Activated CD8-positive, alpha-beta T cell treated with anti-CD3 and anti-CD28 coated beads for 36 hours (primary cell): ENCODE measurements at regions not wholly inside any gene's neighbourhood (a gene's known extent, or its start where the extent isn't known, plus 50 kb on each side); places are given as distances from the start of the nearest gene placed in this dataset.

Source experiments
- ATAC-seq: fragments of 200-7000 bp; cut with Tn5 transposase; one replicate; pipeline ENCODE4 v1.10.0; 2021; ENCODE audit warnings: mild to moderate bottlenecking, moderate library complexity
- CTCF ChIA-PET: fragments of 350-600 bp; sonication (Branson Sonifier 250); formaldehyde crosslinking; loops from one replicate; lab custom pipeline; 2021; ENCODE audit warnings: antibody characterized with exemption; lab: Charles Lee
- POLR2A ChIA-PET: fragments of 350-600 bp; sonication (Branson Sonifier 250); formaldehyde crosslinking; loops from one replicate; lab custom pipeline; 2021; ENCODE audit warnings: antibody characterized with exemption; lab: Charles Lee
- DNase-seq: peaks from one replicate; pipeline ENCODE4 v3.0.0-alpha.2; 2020
- H3K27ac Mint-ChIP-seq: one replicate; pipeline ENCODE4 v1.8.0; 2021; ENCODE audit warnings: mild to moderate bottlenecking, mixed read lengths
- H3K27me3 Mint-ChIP-seq: one replicate; pipeline ENCODE4 v1.8.0; 2021; ENCODE audit warnings: mixed read lengths
- H3K36me3 Mint-ChIP-seq: one replicate; pipeline ENCODE4 v1.8.0; 2021; ENCODE audit warnings: low read depth, mixed read lengths
- H3K4me1 Mint-ChIP-seq: one replicate; pipeline ENCODE4 v1.8.0; 2021; ENCODE audit warnings: low read depth, mixed read lengths
- H3K4me3 Mint-ChIP-seq: one replicate; pipeline ENCODE4 v1.8.0; 2021; ENCODE audit warnings: mild to moderate bottlenecking, moderate library complexity, mixed read lengths
- H3K9me3 Mint-ChIP-seq: one replicate; pipeline ENCODE4 v1.8.0; 2021; ENCODE audit warnings: mixed read lengths
- intact Hi-C: fragments of 100-400 bp; cut with micrococcal nuclease; formaldehyde crosslinking; loops from one replicate; pipeline ENCODE4 v1.10.0; 2022
- TF ChIP-seq, protein P1 (sequence below): fragments of 200-600 bp; IDR thresholded peaks from one replicate; pipeline ENCODE4 v1.8.0; 2022; ENCODE audit warnings: antibody characterized with exemption, mild to moderate bottlenecking

DNA sequence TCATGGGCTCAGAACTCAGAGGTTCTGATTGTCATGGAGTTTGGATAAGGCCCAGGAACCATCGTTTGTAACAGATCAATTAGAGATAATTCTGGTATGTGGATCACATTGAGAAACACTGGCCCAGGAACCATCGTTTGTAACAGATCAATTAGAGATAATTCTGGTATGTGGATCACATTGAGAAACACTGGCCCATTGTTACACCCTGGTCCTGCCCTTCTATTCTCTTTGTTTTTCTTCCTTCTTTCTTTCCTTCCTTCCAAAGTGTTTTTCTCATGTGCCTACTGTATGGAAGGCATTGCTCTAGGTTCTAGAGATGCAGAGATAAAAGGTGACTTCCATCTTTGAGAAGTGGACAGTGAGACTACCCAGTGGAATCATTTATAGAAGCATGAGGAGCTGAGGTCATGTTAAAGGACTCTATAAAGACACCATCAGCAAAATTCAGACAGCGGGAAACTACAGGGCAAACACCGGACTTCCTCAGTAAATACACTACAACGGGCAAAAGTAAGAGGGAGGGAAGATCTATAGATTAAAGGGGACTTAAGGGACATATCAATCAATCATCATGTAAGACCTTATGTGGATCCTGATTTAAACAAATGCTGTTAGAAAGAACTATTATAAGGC lies 153.8 kb downstream of the UNC5CL start:
- CTCF ChIA-PET: no interaction called here
- peaks cover 9% of the 10 kb centered on the region for H3K27me3 Mint-ChIP-seq
- POLR2A ChIA-PET: no interaction called here
- H3K9me3 Mint-ChIP-seq: no peaks in the 10 kb centered on the region
- DNase-seq (no peak), ATAC-seq (no peak)
- no peak overlapping the region for H3K4me3 Mint-ChIP-seq
- H3K27ac Mint-ChIP-seq: no peak overlapping the region
- H3K4me1 Mint-ChIP-seq: peaks cover 4% of the 10 kb centered on the region
- no peaks in the 10 kb centered on the region for H3K36me3 Mint-ChIP-seq
- intact Hi-C loops: no loop called here
- TF ChIP-seq, protein P1, sequence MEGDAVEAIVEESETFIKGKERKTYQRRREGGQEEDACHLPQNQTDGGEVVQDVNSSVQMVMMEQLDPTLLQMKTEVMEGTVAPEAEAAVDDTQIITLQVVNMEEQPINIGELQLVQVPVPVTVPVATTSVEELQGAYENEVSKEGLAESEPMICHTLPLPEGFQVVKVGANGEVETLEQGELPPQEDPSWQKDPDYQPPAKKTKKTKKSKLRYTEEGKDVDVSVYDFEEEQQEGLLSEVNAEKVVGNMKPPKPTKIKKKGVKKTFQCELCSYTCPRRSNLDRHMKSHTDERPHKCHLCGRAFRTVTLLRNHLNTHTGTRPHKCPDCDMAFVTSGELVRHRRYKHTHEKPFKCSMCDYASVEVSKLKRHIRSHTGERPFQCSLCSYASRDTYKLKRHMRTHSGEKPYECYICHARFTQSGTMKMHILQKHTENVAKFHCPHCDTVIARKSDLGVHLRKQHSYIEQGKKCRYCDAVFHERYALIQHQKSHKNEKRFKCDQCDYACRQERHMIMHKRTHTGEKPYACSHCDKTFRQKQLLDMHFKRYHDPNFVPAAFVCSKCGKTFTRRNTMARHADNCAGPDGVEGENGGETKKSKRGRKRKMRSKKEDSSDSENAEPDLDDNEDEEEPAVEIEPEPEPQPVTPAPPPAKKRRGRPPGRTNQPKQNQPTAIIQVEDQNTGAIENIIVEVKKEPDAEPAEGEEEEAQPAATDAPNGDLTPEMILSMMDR: no peak

DNA sequence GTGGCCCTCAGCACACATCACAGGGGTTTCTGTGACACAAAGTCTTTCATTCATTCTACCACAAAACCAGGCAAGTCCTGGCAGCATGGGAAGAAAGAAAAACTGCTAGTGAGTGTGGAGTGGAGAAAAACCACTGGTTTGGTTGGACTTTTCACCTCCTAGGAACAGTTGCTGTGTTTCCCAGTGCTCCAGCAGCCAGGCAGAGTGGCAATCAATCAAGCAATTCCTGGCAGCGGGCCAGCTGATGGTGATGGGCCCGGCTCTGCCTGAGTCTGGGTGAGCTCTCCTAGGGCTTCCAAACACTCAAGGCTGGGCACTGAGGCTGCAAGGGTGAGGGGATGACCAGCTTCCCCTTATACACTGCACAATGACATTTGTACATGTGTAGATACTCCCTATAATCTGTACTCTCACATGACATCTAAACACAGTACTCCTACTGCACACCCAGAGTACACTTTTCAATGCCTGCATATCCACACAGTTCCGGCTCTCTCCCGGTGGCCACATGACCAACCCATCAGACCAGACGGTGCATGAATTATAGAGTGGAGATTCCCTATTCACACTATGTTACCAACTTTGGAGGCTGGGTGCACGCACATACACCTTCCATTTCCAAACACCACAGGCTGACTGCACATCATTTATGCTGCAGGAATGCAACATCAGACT lies 156.6 kb downstream of the UNC5CL start:
- no peak for ATAC-seq
- intact Hi-C loops: no loop called here
- peaks cover 4% of the 10 kb centered on the region for H3K9me3 Mint-ChIP-seq
- POLR2A ChIA-PET: no interaction called here
- CTCF ChIA-PET: interaction anchor here (1.0 kb wide), 1 partner anchor 554 kb away, joined by 4 read pairs; no protein-coding TSS in a partner anchor
- no peak overlapping the region for H3K4me3 Mint-ChIP-seq
- H3K4me1 Mint-ChIP-seq: peaks cover 8% of the 10 kb centered on the region
- no peaks in the 10 kb centered on the region for H3K36me3 Mint-ChIP-seq
- no peak overlapping the region for H3K27ac Mint-ChIP-seq
- no peak for DNase-seq
- peaks cover 16% of the 10 kb centered on the region for H3K27me3 Mint-ChIP-seq
- TF ChIP-seq, protein P1: no peak

DNA sequence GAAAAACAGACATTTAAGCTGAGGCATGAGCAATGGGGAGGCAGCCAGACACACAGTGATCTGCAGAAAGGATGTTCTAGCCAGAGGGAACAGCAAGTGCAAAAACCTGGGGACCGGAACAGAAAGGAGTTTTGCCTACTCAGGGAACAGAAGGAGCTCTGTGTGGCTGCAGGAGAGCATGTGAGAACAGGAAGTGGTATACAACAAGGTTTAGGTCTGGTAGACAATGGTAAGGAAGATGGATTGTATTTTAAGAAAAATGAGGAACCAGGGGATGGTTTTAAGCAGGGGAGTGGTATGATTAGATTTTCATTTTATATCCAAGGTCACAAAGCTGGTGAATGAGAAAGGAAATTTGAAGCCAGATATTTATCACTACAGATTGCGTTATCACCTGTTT lies 157.5 kb downstream of the UNC5CL start:
- ATAC-seq: no peak
- ChIA-PET POLR2A (interaction anchor here (0.6 kb wide), 1 partner anchor 15 kb away, joined by 4 read pairs; no protein-coding TSS in a partner anchor), CTCF (interaction anchor here (1.0 kb wide), 1 partner anchor 553 kb away, joined by 4 read pairs; no protein-coding TSS in a partner anchor)
- peaks cover 11% of the 10 kb centered on the region for H3K4me1 Mint-ChIP-seq
- H3K27me3 Mint-ChIP-seq: peaks cover 18% of the 10 kb centered on the region
- H3K27ac Mint-ChIP-seq: no peak overlapping the region
- H3K4me3 Mint-ChIP-seq: no peak overlapping the region
- intact Hi-C loops: no loop called here
- no peaks in the 10 kb centered on the region for H3K36me3 Mint-ChIP-seq
- DNase-seq: no peak
- TF ChIP-seq, protein P1: no peak
- peaks cover 4% of the 10 kb centered on the region for H3K9me3 Mint-ChIP-seq

DNA sequence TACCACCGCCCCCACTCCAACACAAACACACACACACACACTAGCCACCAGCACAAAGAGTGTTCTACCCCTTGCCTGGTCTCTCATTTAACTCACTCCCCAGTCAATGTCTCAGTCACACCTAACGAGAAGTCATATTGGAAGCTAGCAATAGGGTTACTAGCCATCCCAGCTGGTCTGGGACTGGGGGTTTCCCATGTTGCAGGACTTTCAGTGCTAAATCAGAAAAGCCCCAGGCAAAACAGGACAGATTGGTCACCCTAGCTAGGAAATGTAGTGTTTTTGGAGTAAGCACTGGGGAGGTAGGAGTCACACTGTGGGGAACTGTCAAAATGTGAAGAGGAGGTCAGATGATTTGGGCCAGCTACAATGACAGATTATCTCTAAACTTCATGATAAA lies 158.1 kb downstream of the UNC5CL start:
- peaks cover 4% of the 10 kb centered on the region for H3K9me3 Mint-ChIP-seq
- no peak overlapping the region for H3K27ac Mint-ChIP-seq
- CTCF ChIA-PET: interaction anchor here (0.9 kb wide), 1 partner anchor 147 kb away, joined by 3 read pairs; no protein-coding TSS in a partner anchor
- no peak overlapping the region for H3K4me3 Mint-ChIP-seq
- peaks cover 18% of the 10 kb centered on the region for H3K27me3 Mint-ChIP-seq
- intact Hi-C loops: no loop called here
- ATAC-seq (no peak), DNase-seq (no peak)
- TF ChIP-seq, protein P1: no peak
- POLR2A ChIA-PET: interaction anchor here (0.6 kb wide), 1 partner anchor 14 kb away, joined by 4 read pairs; no protein-coding TSS in a partner anchor
- H3K36me3 Mint-ChIP-seq: no peaks in the 10 kb centered on the region
- H3K4me1 Mint-ChIP-seq: peaks cover 11% of the 10 kb centered on the region

DNA sequence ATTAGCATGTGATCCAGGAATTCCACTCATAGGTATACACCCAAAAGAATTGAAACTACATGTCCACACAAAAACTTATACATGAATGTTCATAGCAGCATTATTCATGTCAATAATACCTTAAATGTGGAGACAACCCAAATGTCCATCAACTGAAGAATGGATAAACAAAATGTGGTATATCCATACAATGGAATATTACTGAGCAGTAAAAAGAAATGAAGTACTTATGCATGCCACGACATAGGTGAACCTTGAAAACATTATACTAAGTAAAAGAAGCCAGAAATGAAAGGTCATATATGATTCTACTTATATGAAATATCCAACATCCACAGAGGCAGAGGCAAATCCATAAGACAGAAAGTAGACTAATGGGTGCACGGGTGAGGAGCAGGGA lies 159.9 kb downstream of the UNC5CL start:
- intact Hi-C loops: no loop called here
- H3K4me3 Mint-ChIP-seq: no peak overlapping the region
- ATAC-seq: no peak
- no peaks in the 10 kb centered on the region for H3K36me3 Mint-ChIP-seq
- H3K27me3 Mint-ChIP-seq: peaks cover 25% of the 10 kb centered on the region
- POLR2A ChIA-PET: no interaction called here
- H3K4me1 Mint-ChIP-seq: peaks cover 11% of the 10 kb centered on the region
- CTCF ChIA-PET: no interaction called here
- TF ChIP-seq, protein P1: no peak
- no peak overlapping the region for H3K27ac Mint-ChIP-seq
- no peak for DNase-seq
- peaks cover 4% of the 10 kb centered on the region for H3K9me3 Mint-ChIP-seq
